ENCODE measurements at regions not wholly inside any gene's neighbourhood (a gene's known extent, or its start where the extent isn't known, plus 50 kb on each side); places are given as distances from the start of the nearest gene placed in this dataset.
A peak's percentile ranks its signal among the peaks of the same experiment; 100 is the strongest.

GRCh38 chr12:13581031-13581430 is 384.5 kb downstream of the EMP1 start:
- Histone ChIP-seq H3K4me2 (ENCODE audit: low read depth, low read length) (no peak overlapping the region), H3K27me3 (ENCODE audit: control insufficient read depth in 1 of 2, insufficient read depth in 2 of 2, low read length in 2 of 2) (no peaks in the 10 kb centered on the region)
- FAIRE-seq, result no peak

GRCh38 chr12:13580206-13580605 is 383.7 kb downstream of the EMP1 start:
- BruUV-seq (replicated peaks), result no TSS peak
- H3K4me2 ChIP-seq (ENCODE audit: low read depth, low read length), result no peak overlapping the region
- WGBS (ENCODE audit: low lambda C conversion rate), result 100% methylated on average over 1 of the region's 1 CpG
- ATAC-seq (no peak), DNase-seq (ENCODE audit: low spot score) (no peak), FAIRE-seq (no peak)
- H3K9me3 ChIP-seq (ENCODE audit: low read length), result no peaks in the 10 kb centered on the region
- H3K4me3 ChIP-seq (replicated peaks in 1 of 3; ENCODE audit: insufficient read depth in 1 of 3, low read depth in 2 of 3, low read length in 3 of 3), result no peak overlapping the region
- no peak overlapping the region for H3K27ac ChIP-seq (ENCODE audit: extremely low read length, insufficient read depth, low read length)
- in situ Hi-C loops (cut with HindIII; ENCODE audit: extremely low pct_ligation_motif_present, low pct_unique_long_range_greater_than_20kb), result no loop called here
- no peaks in the 10 kb centered on the region for H3K27me3 ChIP-seq (ENCODE audit: control insufficient read depth in 1 of 2, insufficient read depth in 2 of 2, low read length in 2 of 2)
- TF ChIP-seq ZFP36L1 (CRISPR knock-in tag; IDR thresholded peaks at IDR 0.05), result no peak
- TF ChIP-seq EZH2 (conservative IDR thresholded peaks at IDR 0.05; ENCODE audit: low read depth, low read length), result no peak
- no peak for TF ChIP-seq PLSCR1 (CRISPR knock-in tag; IDR thresholded peaks at IDR 0.05; ENCODE audit: borderline replicate concordance)
- TF ChIP-seq REPIN1 (CRISPR knock-in tag; IDR thresholded peaks at IDR 0.05; ENCODE audit: borderline replicate concordance, low read depth), result no peak
- TF ChIP-seq ZNF598 (CRISPR knock-in tag; IDR thresholded peaks at IDR 0.05; ENCODE audit: borderline replicate concordance), result no peak
- no peak for TF ChIP-seq ZBTB43 (CRISPR knock-in tag; conservative IDR thresholded peaks at IDR 0.05)
- no peak for TF ChIP-seq HNF1A (IDR thresholded peaks at IDR 0.05; ENCODE audit: low read depth)
- no peak for TF ChIP-seq HNF1A (CRISPR knock-in tag; IDR thresholded peaks at IDR 0.05; ENCODE audit: borderline replicate concordance)
- TF ChIP-seq MTERF4 (CRISPR knock-in tag; IDR thresholded peaks at IDR 0.05), result no peak
- intact Hi-C loops (cut with micrococcal nuclease; ENCODE audit: unreplicated experiment), result no loop called here
- H4K20me1 ChIP-seq (ENCODE audit: insufficient read depth, low read length), result no peaks in the 10 kb centered on the region
- peak overlapping the region; percentile 19 for H2AFZ ChIP-seq (ENCODE audit: low read length)
- H3K9ac ChIP-seq (ENCODE audit: insufficient read depth, low read depth, low read length), result no peak overlapping the region
- H3K36me3 ChIP-seq (replicated peaks in 1 of 2; ENCODE audit: control insufficient read depth in 1 of 2, insufficient read depth in 2 of 2, low read length in 2 of 2), result no peaks in the 10 kb centered on the region
- H3K4me1 ChIP-seq (ENCODE audit: insufficient read depth, low read length), result peaks cover 46% of the 10 kb centered on the region
- POLR2A ChIA-PET, result no interaction called here
- CTCF ChIA-PET (ENCODE audit: low intra/inter-chr PET ratio, low total read pairs), result no interaction called here
- no peaks in the 10 kb centered on the region for H3K79me2 ChIP-seq (ENCODE audit: insufficient read depth, low read length)

More at GRCh38 chr12:13581031-13581430, 384.5 kb downstream of the EMP1 start:
- ATAC-seq, result no peak
- Histone ChIP-seq H2AFZ (ENCODE audit: low read length) (no peak overlapping the region), H3K9me3 (ENCODE audit: low read length) (no peaks in the 10 kb centered on the region), H3K9ac (ENCODE audit: insufficient read depth, low read depth, low read length) (no peak overlapping the region), H3K36me3 (replicated peaks in 1 of 2; ENCODE audit: control insufficient read depth in 1 of 2, insufficient read depth in 2 of 2, low read length in 2 of 2) (no peaks in the 10 kb centered on the region), H4K20me1 (ENCODE audit: insufficient read depth, low read length) (no peaks in the 10 kb centered on the region), H3K27ac (ENCODE audit: extremely low read length, insufficient read depth, low read length) (peak overlapping the region; percentile 45), H3K4me3 (replicated peaks in 1 of 3; ENCODE audit: insufficient read depth in 1 of 3, low read depth in 2 of 3, low read length in 3 of 3) (no peak overlapping the region), H3K4me1 (ENCODE audit: insufficient read depth, low read length) (peaks cover 46% of the 10 kb centered on the region), H3K79me2 (ENCODE audit: insufficient read depth, low read length) (no peaks in the 10 kb centered on the region)
- no peak for DNase-seq (ENCODE audit: low spot score)
- in situ Hi-C loops (cut with HindIII; ENCODE audit: extremely low pct_ligation_motif_present, low pct_unique_long_range_greater_than_20kb), result no loop called here
- ChIA-PET POLR2A (interaction anchor here (1.8 kb wide), 1 partner anchor 10 kb away, joined by 8 read pairs; no protein-coding TSS in a partner anchor), CTCF (ENCODE audit: low intra/inter-chr PET ratio, low total read pairs) (no interaction called here)
- no peak for TF ChIP-seq ATAD3A (CRISPR knock-in tag; IDR thresholded peaks at IDR 0.05)
- peak in 1 of 2 experiments; percentile 56; a peak in 1 of 4 replicates for TF ChIP-seq EP300 (IDR thresholded peaks at IDR 0.05; ENCODE audit: low read depth in 2 of 2, low read length in 2 of 2)
- no peak for TF ChIP-seq EP300 (CRISPR knock-in tag; IDR thresholded peaks at IDR 0.05; ENCODE audit: borderline replicate concordance)
- BruUV-seq (replicated peaks), result no TSS peak
- intact Hi-C loops (cut with micrococcal nuclease; ENCODE audit: unreplicated experiment), result no loop called here

All from HepG2 (cell line).